GM23248 (cell line): ENCODE measurements at regions not wholly inside any gene's neighbourhood (a gene's known extent, or its start where the extent isn't known, plus 50 kb on each side); places are given as distances from the start of the nearest gene placed in this dataset.

Experiments used
- EZH2 ChIP-seq: fragments of 200-600 bp; sonication (generic); IDR thresholded peaks from 2 replicates; pipeline ENCODE4 v1.6.1; 2018; ENCODE audit warnings: antibody characterized with exemption, mild to moderate bottlenecking; ENCODE audit not compliant: insufficient read depth, poor library complexity, severe bottlenecking
- EZH2phosphoT487 ChIP-seq: fragments of 200-600 bp; sonication (generic); IDR thresholded peaks from 2 replicates; pipeline ENCODE4 v1.6.1; 2018; ENCODE audit warnings: antibody characterized with exemption, moderate library complexity, mild to moderate bottlenecking, low read depth; ENCODE audit not compliant: insufficient read depth

- TF ChIP-seq EZH2 (no peak), EZH2phosphoT487 (no peak)
Measured at GRCh38 chr11:80379620-80380278, 938.9 kb upstream of the TENM4 start.
